HG03175 (cell line): ENCODE measurements at regions not wholly inside any gene's neighbourhood (a gene's known extent, or its start where the extent isn't known, plus 50 kb on each side); places are given as distances from the start of the nearest gene placed in this dataset.

Experiments used
- ATAC-seq: cut with Tn5 transposase; IDR thresholded peaks from one replicate; pipeline ENCODE4 v1.9.1; 2021; ENCODE audit warnings: mild to moderate bottlenecking, moderate library complexity; ENCODE audit not compliant: unreplicated experiment

GRCh38 chr10:33524966-33525365 lies 190.5 kb upstream of the NRP1 start:
- no peak for ATAC-seq

GRCh38 chr10:33524041-33524440 lies 189.6 kb upstream of the NRP1 start:
- no peak for ATAC-seq

- no peak for ATAC-seq
Measured at GRCh38 chr10:33523236-33523792, 188.8 kb upstream of the NRP1 start.

- no peak for ATAC-seq
Measured at GRCh38 chr10:33521904-33522303, 187.4 kb upstream of the NRP1 start.

GRCh38 chr10:33521062-33521461 lies 186.6 kb upstream of the NRP1 start:
- no peak for ATAC-seq

- ATAC-seq, result no peak
Measured at GRCh38 chr10:33520223-33520622, 185.8 kb upstream of the NRP1 start.

GRCh38 chr10:33519130-33519860 lies 184.8 kb upstream of the NRP1 start:
- no peak for ATAC-seq

GRCh38 chr10:33510206-33510605 lies 175.7 kb upstream of the NRP1 start:
- ATAC-seq, result no peak

GRCh38 chr10:33509231-33509831 lies 174.9 kb upstream of the NRP1 start:
- ATAC-seq, result peak; percentile 84

GRCh38 chr10:33507662-33508425 lies 173.4 kb upstream of the NRP1 start:
- no peak for ATAC-seq

- peak; percentile 79 for ATAC-seq
Measured at GRCh38 chr10:33506838-33507661, 172.6 kb upstream of the NRP1 start.

- ATAC-seq, result no peak
Measured at GRCh38 chr10:33506391-33506790, 171.9 kb upstream of the NRP1 start.

- no peak for ATAC-seq
Measured at GRCh38 chr10:33501161-33501560, 166.7 kb upstream of the NRP1 start.

- no peak for ATAC-seq
Measured at GRCh38 chr10:33498391-33498891, 164.0 kb upstream of the NRP1 start.

GRCh38 chr10:33497338-33497737 lies 162.9 kb upstream of the NRP1 start:
- no peak for ATAC-seq

- ATAC-seq, result no peak
Measured at GRCh38 chr10:33496096-33496495, 161.6 kb upstream of the NRP1 start.

GRCh38 chr10:33494694-33495265 lies 160.3 kb upstream of the NRP1 start:
- ATAC-seq, result no peak

GRCh38 chr10:33493978-33494377 lies 159.5 kb upstream of the NRP1 start:
- ATAC-seq, result no peak

GRCh38 chr10:33493497-33493896 lies 159.0 kb upstream of the NRP1 start:
- ATAC-seq, result no peak

GRCh38 chr10:33492701-33493345 lies 158.4 kb upstream of the NRP1 start:
- ATAC-seq, result no peak
